Stimulated activated CD4-positive, alpha-beta T cell treated with anti-CD3 and anti-CD28 coated beads, Interleukin-12 subunit alpha, Interleukin-12 subunit beta, amount 100 ng/mL, for 24 hours (primary cell): ENCODE measurements at regions not wholly inside any gene's neighbourhood (a gene's known extent, or its start where the extent isn't known, plus 50 kb on each side); places are given as distances from the start of the nearest gene placed in this dataset.

Experiments
- DNase-seq, 2 experiments: peaks; one replicate each; pipeline ENCODE4 v3.0.0-alpha.2; 2020; ENCODE audit warnings: low read depth in 2 of 2

DNA sequence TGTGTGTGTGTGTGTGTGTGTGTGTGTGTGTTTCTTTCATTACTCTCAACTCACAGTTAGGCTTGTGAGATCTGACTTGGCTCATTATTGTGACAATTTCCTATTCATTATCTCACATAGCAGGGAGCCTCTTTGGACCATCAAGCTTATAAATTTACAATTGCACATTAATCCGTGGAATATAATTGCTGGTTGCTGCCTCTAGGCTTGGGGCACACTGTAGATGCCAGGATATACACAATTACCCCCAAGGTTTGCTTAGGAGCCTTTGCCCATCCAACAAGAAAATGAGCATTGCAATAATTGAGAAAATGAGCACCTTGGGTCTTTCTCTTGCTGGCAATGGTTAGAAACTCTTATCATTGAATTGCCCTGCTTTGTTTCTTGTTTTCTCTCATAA, 161.6 kb upstream of the DMRTA1 start:
- DNase-seq = no peak

DNA sequence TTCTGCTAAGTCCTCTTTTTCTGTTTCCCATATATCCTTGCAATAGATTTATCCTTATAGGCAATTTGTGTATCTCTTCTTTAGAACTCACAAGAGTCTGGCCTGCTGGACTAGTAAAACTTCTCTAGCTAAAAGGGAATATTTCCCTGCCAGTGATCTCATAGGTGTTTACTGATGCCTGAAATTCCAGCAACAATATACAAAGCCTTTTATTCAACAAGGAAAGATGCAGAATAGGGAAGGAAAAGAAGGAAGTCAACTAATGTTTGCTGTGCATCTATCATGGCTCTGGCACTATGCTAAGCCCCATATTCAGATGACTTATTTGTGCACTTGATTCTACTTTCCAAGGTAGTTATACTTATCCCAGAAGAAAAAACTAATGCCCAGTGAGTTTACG, 160.0 kb upstream of the DMRTA1 start:
- no peak for DNase-seq

DNA sequence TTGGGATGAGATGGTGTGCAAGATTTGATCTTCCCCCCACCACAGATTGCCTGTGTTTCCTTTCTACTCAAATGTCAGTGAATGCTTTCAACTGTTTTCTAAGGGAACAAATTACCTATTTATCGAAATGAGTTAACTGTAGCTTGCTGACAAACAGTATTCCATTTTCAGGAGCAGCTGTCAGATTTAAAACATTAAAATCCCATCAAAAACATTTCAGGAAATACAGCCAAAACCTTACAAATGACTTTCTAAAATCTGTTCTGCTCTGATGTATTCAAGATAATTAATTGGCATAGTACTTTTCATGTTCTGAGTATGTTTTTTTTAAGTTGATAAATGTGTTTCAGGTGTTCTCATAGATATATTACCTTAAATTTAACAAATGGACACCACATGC, 158.0 kb upstream of the DMRTA1 start:
- DNase-seq = no peak

DNA sequence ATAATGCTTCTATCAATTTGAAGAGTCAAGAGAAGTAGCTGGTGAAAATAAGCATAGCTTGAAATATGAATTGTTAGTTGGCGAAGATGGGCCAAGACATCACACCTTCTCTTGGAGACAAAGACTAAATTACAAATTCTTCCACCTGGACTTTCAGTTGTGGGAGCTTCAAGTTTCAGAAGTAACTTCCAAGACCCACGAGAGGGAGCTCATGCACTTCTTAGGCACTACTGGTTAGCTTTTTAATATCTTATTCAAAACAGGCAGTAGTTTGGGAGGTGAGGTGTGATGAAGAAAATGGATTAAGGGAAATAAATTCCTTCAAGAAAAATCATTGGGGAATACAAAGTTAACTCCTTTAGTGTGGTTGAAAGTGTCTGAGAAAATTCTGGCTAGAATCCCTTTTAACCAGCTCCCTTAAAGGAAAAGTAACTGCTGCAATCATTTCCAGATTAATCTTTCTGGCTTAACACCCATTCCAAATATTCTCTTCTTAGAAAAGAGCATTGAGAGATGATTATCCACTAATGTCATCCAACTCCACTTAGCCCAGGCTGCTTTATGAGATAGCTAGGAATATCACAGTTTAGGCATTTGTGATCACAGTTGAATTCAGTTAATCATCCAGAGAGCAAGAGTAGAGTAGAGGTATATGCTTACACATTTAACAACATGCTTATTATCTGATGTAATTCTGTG, 139.5 kb upstream of the DMRTA1 start:
- no peak for DNase-seq

DNA sequence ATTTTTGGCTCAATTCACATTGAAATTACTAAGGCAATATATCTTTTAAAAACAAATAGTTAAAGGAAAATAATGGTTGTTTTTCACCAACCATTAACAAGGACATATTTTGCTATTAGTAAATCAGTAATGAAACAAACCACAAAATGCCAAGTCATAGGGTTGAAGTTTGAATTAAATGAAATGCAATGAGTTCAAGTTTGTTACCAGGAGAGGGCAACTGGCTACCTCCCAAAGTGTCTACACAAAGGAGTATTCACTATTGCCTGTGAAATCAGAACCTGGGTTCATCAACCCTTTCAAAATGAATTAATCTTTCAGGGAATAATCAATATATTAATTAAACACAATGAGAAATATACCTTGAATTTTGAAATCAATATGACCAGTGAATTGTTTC, 138.4 kb upstream of the DMRTA1 start:
- DNase-seq = no peak

DNA sequence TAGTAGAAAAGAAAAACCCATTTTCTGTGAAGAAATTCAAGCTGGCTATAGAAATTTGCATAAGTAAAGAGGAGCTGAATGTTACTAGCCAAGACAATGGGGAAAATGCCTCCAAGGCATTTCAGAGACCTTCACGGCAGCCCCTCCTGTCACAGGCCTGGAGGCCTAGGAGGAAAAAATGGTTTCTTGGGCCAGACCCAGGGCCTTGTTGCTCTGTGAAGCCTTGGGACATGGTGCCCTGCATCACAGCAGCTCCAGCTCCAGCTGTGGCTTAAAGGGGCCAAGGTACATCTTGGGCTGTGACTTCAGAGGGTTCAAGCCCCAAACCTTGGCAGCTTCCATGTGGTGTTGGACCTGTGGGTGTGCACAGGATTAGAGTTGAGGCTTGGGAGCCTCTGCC, 130.0 kb upstream of the DMRTA1 start:
- DNase-seq = no peak

DNA sequence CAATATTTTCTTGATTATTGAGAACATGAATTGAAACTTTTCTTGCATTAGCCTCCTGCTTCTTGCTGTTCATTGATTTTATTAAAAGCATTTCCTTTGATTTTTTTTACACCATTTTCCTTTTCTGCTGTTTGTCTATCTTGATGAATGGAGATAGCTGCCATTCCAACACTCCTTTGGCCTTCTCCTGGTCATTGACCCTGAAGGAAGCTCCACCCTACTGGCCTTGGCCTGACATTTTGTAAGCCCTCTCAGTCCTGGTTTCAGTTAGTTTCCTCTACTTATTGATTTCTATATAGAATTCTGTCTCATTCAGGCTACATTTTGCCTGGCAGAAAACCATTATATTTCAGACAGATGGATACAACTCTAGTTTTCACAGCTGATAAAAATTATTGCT, 115.1 kb upstream of the DMRTA1 start:
- DNase-seq = no peak

DNA sequence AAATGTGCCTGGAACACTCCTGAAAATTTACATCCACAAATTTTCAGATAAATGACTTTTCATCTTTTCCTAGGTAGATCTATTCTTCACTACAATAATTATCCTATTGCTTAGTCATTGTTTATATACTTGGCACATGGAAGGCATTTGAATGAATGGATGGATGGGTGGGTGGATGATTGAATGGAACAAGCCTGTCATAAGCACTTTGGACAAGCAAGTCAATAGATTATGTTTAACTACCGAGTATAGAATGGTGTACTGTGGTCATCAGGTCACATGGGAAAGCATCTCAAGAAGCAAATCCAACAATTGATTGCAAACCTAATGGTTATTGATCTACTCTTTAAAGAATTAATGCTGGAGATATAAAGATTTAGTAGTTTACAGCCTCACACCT, 114.4 kb upstream of the DMRTA1 start:
- DNase-seq = no peak

DNA sequence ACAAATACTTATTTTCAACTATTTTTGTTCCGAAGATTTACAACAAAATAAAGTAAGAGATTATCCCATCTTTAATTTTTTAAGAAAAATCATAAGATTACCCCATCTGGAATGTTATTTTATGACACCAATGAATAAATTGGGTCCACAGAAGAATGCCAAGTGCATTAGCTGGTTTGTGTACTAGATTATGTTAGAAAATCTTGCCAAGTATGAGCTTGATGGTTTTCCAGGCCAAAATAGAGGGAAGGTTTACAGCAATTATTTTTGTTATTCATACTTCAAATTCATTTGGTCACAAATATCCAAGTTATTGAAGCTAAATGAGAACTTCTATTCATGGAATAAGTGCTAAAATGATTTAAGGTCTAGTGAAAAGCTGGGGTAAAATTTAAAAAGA, 109.4 kb upstream of the DMRTA1 start:
- DNase-seq = no peak

DNA sequence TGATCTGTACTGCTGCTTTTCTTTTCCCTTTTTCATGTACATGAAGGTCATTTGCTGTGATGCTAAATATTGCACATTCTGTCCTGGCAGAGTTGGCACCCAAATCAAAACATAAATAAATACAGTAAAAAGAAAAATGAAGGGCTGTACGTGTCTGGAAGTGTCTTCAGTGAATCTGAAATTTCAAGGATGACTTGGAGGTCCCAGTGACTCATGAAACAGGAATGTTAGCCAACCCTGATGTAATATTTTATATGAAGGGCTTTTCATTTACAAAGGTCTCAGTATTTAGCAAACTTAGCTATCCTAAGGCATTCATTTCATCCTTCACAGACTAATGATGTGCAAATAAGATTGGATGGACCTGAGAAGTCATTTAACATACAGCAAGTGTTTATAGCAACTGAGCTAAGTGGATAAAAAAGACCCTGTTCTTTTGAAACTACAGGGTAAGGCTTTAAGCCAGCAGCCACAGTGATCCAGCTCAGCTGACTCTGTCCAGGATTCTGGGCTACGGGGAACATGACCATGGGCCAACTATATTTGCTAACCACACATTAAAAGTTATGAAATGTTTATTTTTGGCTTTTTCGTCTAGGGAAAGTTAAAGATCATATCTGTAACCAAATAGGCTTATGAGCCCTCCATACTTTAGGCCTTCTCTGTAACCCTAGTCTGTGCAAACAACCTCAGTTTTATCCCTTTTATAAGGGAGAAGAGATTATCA, 104.0 kb upstream of the DMRTA1 start:
- no peak for DNase-seq

DNA sequence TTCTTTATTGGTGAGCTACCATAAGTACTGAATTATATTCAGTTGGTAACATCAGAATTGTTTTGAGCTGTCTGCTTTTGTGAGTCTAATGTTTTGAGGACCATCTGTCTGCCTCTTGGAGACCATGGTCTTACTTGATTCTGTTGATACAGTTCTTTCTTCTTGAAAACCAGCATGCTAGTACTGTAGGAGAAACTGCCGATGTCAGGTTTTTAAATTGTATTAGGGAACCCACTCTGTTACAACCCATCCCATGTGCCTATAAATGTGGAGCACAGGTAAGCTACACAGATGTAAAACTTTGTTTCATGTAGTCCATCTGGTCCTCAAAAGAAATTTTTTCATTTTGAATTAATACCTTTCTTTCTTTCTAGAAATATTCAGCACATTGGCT, 103.4 kb upstream of the DMRTA1 start:
- DNase-seq = no peak

GRCh38 chr9:22354699-22355384, 91.8 kb upstream of the DMRTA1 start:
- no peak for DNase-seq

GRCh38 chr9:22356985-22357384, 89.6 kb upstream of the DMRTA1 start:
- DNase-seq = no peak

- no peak for DNase-seq
Measured at GRCh38 chr9:22363421-22363887, 83.2 kb upstream of the DMRTA1 start.

GRCh38 chr9:22373636-22374035, 73.0 kb upstream of the DMRTA1 start:
- no peak for DNase-seq

DNA sequence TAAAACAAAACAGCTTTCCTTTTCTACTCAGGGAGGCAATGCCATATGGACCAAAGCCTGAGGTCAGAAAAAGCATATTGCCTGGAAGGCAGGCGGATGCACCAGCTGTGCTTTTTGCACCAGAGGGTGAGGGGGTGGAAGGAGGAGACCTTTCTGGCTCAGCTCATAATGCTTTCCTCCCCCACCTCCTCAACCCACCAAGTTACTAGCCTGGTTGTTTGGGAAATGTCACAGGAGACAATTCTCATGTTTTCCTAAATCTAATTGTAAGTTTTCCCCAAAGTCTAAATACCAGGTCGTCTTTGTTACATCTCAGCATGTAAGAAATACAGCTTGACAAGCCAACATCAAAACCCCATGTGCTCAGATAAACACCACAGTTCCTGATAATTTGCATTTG, 72.6 kb upstream of the DMRTA1 start:
- no peak for DNase-seq

GRCh38 chr9:22379272-22379671, 67.4 kb upstream of the DMRTA1 start:
- DNase-seq = no peak

DNA sequence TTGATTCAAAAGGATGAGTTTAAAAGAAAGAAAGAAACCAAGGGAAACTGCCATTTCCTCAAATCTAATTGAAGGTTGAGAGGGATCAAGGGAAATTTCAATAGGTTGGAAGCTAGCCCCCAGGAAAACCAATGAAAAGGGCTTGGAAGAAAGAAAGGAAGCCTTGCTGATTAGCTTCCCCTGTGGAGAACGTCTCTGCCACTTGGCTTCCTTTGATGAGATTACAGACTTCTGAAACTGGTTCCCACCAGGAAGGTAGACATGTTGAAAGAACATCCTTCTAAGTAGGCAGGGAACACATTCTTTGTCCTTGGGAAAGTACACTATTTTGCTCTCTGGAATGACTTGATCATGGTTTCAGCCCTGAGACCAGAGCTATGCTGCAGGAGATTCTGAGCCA, 65.5 kb upstream of the DMRTA1 start:
- DNase-seq = no peak

GRCh38 chr9:22382331-22382730, 64.3 kb upstream of the DMRTA1 start:
- DNase-seq = no peak

- DNase-seq = no peak
Measured at GRCh38 chr9:22383718-22384117, 62.9 kb upstream of the DMRTA1 start.

DNA sequence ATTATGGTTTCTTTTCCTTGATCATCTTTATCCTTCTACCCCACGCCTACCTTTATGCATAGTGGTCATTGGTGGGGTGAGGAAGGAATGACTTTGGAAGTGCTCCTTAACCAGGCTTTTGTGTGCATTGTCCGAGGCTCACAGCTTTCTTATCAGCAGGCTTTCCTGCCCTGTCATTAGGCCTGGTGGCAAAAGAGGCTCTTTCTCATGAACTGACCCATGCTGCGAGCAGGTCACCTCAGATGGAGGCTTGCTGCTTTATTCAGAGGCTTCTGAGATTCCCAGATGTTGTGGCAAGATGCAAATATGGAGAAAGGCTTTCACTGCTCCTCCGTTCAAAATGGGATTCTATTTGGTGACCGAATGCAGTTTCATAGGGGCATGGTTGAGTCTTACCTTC, 57.4 kb upstream of the DMRTA1 start:
- no peak for DNase-seq

- no peak for DNase-seq
Measured at GRCh38 chr9:22392523-22392922, 54.1 kb upstream of the DMRTA1 start.

GRCh38 chr9:22395687-22396141, 50.9 kb upstream of the DMRTA1 start:
- DNase-seq = no peak
